Liver (tissue), 3 donors: ENCODE measurements at regions not wholly inside any gene's neighbourhood (a gene's known extent, or its start where the extent isn't known, plus 50 kb on each side); places are given as distances from the start of the nearest gene placed in this dataset.

Experiments
- ATF3 ChIP-seq: IDR thresholded peaks from 2 replicates; pipeline ENCODE4 v1.6.1; 2016; ENCODE audit warnings: antibody characterized with exemption
- CTCF ChIP-seq: fragments of 150-350 bp; IDR thresholded peaks from 2 replicates; pipeline ENCODE4 v1.5.1; 2017; ENCODE audit warnings: improper control_type of control experiment, low read depth, low read length; ENCODE audit not compliant: missing input control
- FOXA1 ChIP-seq: IDR thresholded peaks from 2 replicates; pipeline ENCODE4 v1.6.1; 2016; ENCODE audit warnings: antibody characterized with exemption
- GABPA ChIP-seq, 2 donors: IDR thresholded peaks in 1 of 2; conservative IDR thresholded peaks in 1 of 2; 2 replicates each; pipeline ENCODE4 v1.6.1; 2016; ENCODE audit warnings: antibody characterized with exemption in 2 of 2, mild to moderate bottlenecking in 1 of 2, moderate library complexity in 1 of 2
- HNF4A ChIP-seq, 2 donors: conservative IDR thresholded peaks; 2 replicates each; pipeline ENCODE4 v1.6.1; 2016; ENCODE audit warnings: antibody characterized with exemption in 2 of 2, mild to moderate bottlenecking in 2 of 2
- JUND ChIP-seq, 2 donors: IDR thresholded peaks; 2 replicates each; pipeline ENCODE4 v1.6.1; 2016; ENCODE audit warnings: antibody characterized with exemption in 2 of 2
- MAX ChIP-seq: IDR thresholded peaks from 2 replicates; pipeline ENCODE4 v1.6.1; 2016; ENCODE audit warnings: antibody characterized with exemption
- RAD21 ChIP-seq, 2 donors: IDR thresholded peaks; 2 replicates each; pipeline ENCODE4 v1.6.1; 2016; ENCODE audit warnings: antibody characterized with exemption in 2 of 2, mild to moderate bottlenecking in 2 of 2
- REST ChIP-seq: IDR thresholded peaks from 2 replicates; pipeline ENCODE4 v1.6.1; 2016; ENCODE audit warnings: antibody characterized with exemption, mild to moderate bottlenecking
- SP1 ChIP-seq: IDR thresholded peaks from 2 replicates; pipeline ENCODE4 v1.6.1; 2018; ENCODE audit warnings: antibody characterized with exemption, mild to moderate bottlenecking
- TAF1 ChIP-seq: conservative IDR thresholded peaks from 2 replicates; pipeline ENCODE4 v1.6.1; 2016; ENCODE audit warnings: antibody characterized with exemption, mild to moderate bottlenecking
- ZBTB33 ChIP-seq: IDR thresholded peaks from 2 replicates; pipeline ENCODE4 v1.6.1; 2016; ENCODE audit warnings: antibody characterized with exemption
- donor health status: healthy.
- donor health status: healthy.

GRCh38 chr5:143665866-143666265 is 146.1 kb upstream of the HMHB1 start:
- no peak for TF ChIP-seq CTCF
- TF ChIP-seq SP1 = no peak
- TF ChIP-seq GABPA (IDR thresholded peaks at IDR 0.05 in 1 of 2, conservative IDR thresholded peaks at IDR 0.05 in 1 of 2) = no peak
- TF ChIP-seq TAF1 = no peak
- TF ChIP-seq JUND (IDR thresholded peaks at IDR 0.05) = no peak
- TF ChIP-seq HNF4A (conservative IDR thresholded peaks at IDR 0.05) = no peak
- no peak for TF ChIP-seq ATF3
- no peak for TF ChIP-seq REST
- TF ChIP-seq ZBTB33 = no peak
- TF ChIP-seq FOXA1 = no peak
- no peak for TF ChIP-seq MAX
- no peak for TF ChIP-seq RAD21 (IDR thresholded peaks at IDR 0.05)
